ENCODE measurements at regions not wholly inside any gene's neighbourhood (a gene's known extent, or its start where the extent isn't known, plus 50 kb on each side); places are given as distances from the start of the nearest gene placed in this dataset.

GRCh38 chr5:159667286-159667685, 249.0 kb upstream of the ADRA1B start:
- TF ChIP-seq CEBPB (IDR thresholded peaks at IDR 0.05; ENCODE audit: borderline replicate concordance in 1 of 2, low read depth in 2 of 2, low read length in 2 of 2): no peak
- TF ChIP-seq SUPT20H (IDR thresholded peaks at IDR 0.05; ENCODE audit: borderline replicate concordance, control insufficient read depth, low read depth, low read length): no peak
- TF ChIP-seq, protein P1, sequence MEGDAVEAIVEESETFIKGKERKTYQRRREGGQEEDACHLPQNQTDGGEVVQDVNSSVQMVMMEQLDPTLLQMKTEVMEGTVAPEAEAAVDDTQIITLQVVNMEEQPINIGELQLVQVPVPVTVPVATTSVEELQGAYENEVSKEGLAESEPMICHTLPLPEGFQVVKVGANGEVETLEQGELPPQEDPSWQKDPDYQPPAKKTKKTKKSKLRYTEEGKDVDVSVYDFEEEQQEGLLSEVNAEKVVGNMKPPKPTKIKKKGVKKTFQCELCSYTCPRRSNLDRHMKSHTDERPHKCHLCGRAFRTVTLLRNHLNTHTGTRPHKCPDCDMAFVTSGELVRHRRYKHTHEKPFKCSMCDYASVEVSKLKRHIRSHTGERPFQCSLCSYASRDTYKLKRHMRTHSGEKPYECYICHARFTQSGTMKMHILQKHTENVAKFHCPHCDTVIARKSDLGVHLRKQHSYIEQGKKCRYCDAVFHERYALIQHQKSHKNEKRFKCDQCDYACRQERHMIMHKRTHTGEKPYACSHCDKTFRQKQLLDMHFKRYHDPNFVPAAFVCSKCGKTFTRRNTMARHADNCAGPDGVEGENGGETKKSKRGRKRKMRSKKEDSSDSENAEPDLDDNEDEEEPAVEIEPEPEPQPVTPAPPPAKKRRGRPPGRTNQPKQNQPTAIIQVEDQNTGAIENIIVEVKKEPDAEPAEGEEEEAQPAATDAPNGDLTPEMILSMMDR (IDR thresholded peaks at IDR 0.05 in 2 of 3, conservative IDR thresholded peaks at IDR 0.05 in 1 of 3; ENCODE audit: control insufficient read depth in 2 of 3, extremely low read depth in 1 of 3, insufficient read depth in 1 of 3, low read depth in 3 of 3, low read length in 3 of 3): no peak
- TF ChIP-seq YY1 (IDR thresholded peaks at IDR 0.05; ENCODE audit: low read depth, low read length): no peak
- TF ChIP-seq, protein P2, sequence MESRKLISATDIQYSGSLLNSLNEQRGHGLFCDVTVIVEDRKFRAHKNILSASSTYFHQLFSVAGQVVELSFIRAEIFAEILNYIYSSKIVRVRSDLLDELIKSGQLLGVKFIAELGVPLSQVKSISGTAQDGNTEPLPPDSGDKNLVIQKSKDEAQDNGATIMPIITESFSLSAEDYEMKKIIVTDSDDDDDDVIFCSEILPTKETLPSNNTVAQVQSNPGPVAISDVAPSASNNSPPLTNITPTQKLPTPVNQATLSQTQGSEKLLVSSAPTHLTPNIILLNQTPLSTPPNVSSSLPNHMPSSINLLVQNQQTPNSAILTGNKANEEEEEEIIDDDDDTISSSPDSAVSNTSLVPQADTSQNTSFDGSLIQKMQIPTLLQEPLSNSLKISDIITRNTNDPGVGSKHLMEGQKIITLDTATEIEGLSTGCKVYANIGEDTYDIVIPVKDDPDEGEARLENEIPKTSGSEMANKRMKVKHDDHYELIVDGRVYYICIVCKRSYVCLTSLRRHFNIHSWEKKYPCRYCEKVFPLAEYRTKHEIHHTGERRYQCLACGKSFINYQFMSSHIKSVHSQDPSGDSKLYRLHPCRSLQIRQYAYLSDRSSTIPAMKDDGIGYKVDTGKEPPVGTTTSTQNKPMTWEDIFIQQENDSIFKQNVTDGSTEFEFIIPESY (IDR thresholded peaks at IDR 0.05): no peak
- TF ChIP-seq EP300 (IDR thresholded peaks at IDR 0.05; ENCODE audit: borderline replicate concordance in 1 of 2, control insufficient read depth in 1 of 2, low read depth in 2 of 2, low read length in 2 of 2): no peak
- TF ChIP-seq, protein P3, sequence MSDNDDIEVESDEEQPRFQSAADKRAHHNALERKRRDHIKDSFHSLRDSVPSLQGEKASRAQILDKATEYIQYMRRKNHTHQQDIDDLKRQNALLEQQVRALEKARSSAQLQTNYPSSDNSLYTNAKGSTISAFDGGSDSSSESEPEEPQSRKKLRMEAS (IDR thresholded peaks at IDR 0.05; ENCODE audit: low read depth, low read length): no peak
- no peak for TF ChIP-seq POLR2AphosphoS2 (IDR thresholded peaks at IDR 0.05; ENCODE audit: low read depth, low read length)
- TF ChIP-seq, protein P4, sequence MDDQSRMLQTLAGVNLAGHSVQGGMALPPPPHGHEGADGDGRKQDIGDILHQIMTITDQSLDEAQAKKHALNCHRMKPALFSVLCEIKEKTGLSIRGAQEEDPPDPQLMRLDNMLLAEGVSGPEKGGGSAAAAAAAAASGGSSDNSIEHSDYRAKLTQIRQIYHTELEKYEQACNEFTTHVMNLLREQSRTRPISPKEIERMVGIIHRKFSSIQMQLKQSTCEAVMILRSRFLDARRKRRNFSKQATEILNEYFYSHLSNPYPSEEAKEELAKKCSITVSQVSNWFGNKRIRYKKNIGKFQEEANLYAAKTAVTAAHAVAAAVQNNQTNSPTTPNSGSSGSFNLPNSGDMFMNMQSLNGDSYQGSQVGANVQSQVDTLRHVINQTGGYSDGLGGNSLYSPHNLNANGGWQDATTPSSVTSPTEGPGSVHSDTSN (IDR thresholded peaks at IDR 0.05; ENCODE audit: insufficient replicate concordance, low read depth, low read length): no peak
- no peak for TF ChIP-seq FOS (IDR thresholded peaks at IDR 0.05; ENCODE audit: borderline replicate concordance, extremely low read depth, insufficient read length)

Measured in GM12878 (cell line).